ENCODE measurements at regions not wholly inside any gene's neighbourhood (a gene's known extent, or its start where the extent isn't known, plus 50 kb on each side); places are given as distances from the start of the nearest gene placed in this dataset.

DNA sequence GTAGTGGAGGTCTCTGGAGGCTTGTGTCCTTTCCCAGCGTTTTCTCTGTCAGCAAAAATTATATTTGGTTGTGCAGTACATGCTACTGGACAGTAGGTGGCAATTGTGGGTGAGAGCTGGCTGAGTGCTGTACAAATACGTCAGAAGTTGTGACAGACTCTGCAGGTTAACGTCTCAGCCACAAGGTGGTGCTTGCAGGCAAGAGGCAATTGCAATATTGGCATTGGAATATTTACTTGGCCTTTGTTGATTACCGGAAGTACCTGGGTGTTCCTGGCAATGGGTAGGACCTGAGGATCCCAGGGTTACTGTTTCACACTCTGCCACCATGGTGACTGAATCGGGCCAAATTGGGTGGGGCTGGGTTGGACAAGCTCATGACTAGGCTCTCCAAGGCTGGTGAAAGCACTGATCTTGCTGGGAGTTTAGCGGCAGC lies 333.9 kb upstream of the LMO3 start:
- TF ChIP-seq, protein P1, sequence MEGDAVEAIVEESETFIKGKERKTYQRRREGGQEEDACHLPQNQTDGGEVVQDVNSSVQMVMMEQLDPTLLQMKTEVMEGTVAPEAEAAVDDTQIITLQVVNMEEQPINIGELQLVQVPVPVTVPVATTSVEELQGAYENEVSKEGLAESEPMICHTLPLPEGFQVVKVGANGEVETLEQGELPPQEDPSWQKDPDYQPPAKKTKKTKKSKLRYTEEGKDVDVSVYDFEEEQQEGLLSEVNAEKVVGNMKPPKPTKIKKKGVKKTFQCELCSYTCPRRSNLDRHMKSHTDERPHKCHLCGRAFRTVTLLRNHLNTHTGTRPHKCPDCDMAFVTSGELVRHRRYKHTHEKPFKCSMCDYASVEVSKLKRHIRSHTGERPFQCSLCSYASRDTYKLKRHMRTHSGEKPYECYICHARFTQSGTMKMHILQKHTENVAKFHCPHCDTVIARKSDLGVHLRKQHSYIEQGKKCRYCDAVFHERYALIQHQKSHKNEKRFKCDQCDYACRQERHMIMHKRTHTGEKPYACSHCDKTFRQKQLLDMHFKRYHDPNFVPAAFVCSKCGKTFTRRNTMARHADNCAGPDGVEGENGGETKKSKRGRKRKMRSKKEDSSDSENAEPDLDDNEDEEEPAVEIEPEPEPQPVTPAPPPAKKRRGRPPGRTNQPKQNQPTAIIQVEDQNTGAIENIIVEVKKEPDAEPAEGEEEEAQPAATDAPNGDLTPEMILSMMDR (IDR thresholded peaks at IDR 0.05; ENCODE audit: poor library complexity, severe bottlenecking): peak; percentile 30
- no peak for TF ChIP-seq EZH2 (IDR thresholded peaks at IDR 0.05; ENCODE audit: borderline replicate concordance, insufficient read depth, low read length, poor library complexity, severe bottlenecking)
- Histone ChIP-seq H3K9ac (ENCODE audit: low read length) (no peak overlapping the region), H3K79me2 (replicated peaks; ENCODE audit: insufficient read depth, low read length) (no peaks in the 10 kb centered on the region), H3K9me3 (ENCODE audit: low read length) (peaks cover 5% of the 10 kb centered on the region), H2AFZ (ENCODE audit: low read depth, low read length) (no peak overlapping the region), H3F3A (ENCODE audit: insufficient read depth, low read length, poor library complexity, severe bottlenecking) (no peaks in the 10 kb centered on the region), H3K27ac (ENCODE audit: low read length) (no peak overlapping the region), H3K36me3 (ENCODE audit: insufficient read depth, low read length) (no peaks in the 10 kb centered on the region), H3K27me3 (ENCODE audit: insufficient read depth, low read depth, low read length) (no peaks in the 10 kb centered on the region), H3K4me3 (ENCODE audit: low read length) (no peak overlapping the region), H3K4me2 (ENCODE audit: low read length) (no peak overlapping the region), H4K20me1 (ENCODE audit: insufficient read depth) (no peaks in the 10 kb centered on the region), H3K9me2 (ENCODE audit: insufficient read depth, low read length) (no peaks in the 10 kb centered on the region)

DNA sequence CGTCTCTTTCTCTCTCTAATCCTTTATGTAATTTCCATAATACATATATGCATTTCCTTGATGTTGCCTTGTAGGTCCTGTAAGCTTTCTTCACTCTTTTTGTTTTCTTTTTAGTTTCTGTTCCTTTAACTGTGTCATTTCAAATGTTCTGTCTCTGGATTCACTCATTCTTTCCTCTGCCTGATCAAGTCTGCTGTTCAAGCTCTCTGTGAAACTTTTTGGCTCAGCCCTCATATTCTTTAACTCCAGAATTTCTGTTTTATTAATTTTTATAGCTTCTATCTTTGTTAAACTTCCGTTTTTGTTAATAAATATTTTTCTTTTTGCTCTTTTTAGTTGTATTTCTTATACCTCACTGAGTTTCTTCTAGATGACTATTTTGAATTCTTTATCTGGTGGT lies 321.3 kb upstream of the LMO3 start:
- no peak overlapping the region for H3K27ac ChIP-seq (ENCODE audit: low read length)
- H3K36me3 ChIP-seq (ENCODE audit: insufficient read depth, low read length): no peaks in the 10 kb centered on the region
- no peak overlapping the region for H3K4me3 ChIP-seq (ENCODE audit: low read length)
- no peaks in the 10 kb centered on the region for H3F3A ChIP-seq (ENCODE audit: insufficient read depth, low read length, poor library complexity, severe bottlenecking)
- no peaks in the 10 kb centered on the region for H4K20me1 ChIP-seq (ENCODE audit: insufficient read depth)
- H3K9me3 ChIP-seq (ENCODE audit: low read length): no peaks in the 10 kb centered on the region
- no peak overlapping the region for H3K4me2 ChIP-seq (ENCODE audit: low read length)
- H3K9ac ChIP-seq (ENCODE audit: low read length): no peak overlapping the region
- H3K27me3 ChIP-seq (ENCODE audit: insufficient read depth, low read depth, low read length): no peaks in the 10 kb centered on the region
- no peaks in the 10 kb centered on the region for H3K9me2 ChIP-seq (ENCODE audit: insufficient read depth, low read length)
- no peak overlapping the region for H2AFZ ChIP-seq (ENCODE audit: low read depth, low read length)
- TF ChIP-seq, protein P2, sequence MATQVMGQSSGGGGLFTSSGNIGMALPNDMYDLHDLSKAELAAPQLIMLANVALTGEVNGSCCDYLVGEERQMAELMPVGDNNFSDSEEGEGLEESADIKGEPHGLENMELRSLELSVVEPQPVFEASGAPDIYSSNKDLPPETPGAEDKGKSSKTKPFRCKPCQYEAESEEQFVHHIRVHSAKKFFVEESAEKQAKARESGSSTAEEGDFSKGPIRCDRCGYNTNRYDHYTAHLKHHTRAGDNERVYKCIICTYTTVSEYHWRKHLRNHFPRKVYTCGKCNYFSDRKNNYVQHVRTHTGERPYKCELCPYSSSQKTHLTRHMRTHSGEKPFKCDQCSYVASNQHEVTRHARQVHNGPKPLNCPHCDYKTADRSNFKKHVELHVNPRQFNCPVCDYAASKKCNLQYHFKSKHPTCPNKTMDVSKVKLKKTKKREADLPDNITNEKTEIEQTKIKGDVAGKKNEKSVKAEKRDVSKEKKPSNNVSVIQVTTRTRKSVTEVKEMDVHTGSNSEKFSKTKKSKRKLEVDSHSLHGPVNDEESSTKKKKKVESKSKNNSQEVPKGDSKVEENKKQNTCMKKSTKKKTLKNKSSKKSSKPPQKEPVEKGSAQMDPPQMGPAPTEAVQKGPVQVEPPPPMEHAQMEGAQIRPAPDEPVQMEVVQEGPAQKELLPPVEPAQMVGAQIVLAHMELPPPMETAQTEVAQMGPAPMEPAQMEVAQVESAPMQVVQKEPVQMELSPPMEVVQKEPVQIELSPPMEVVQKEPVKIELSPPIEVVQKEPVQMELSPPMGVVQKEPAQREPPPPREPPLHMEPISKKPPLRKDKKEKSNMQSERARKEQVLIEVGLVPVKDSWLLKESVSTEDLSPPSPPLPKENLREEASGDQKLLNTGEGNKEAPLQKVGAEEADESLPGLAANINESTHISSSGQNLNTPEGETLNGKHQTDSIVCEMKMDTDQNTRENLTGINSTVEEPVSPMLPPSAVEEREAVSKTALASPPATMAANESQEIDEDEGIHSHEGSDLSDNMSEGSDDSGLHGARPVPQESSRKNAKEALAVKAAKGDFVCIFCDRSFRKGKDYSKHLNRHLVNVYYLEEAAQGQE (IDR thresholded peaks at IDR 0.05; ENCODE audit: borderline replicate concordance): no peak
- TF ChIP-seq RAD21 (conservative IDR thresholded peaks at IDR 0.05) (no peak), EZH2 (IDR thresholded peaks at IDR 0.05; ENCODE audit: borderline replicate concordance, insufficient read depth, low read length, poor library complexity, severe bottlenecking) (no peak), MXI1 (conservative IDR thresholded peaks at IDR 0.05; ENCODE audit: poor library complexity, severe bottlenecking) (no peak), TAF1 (IDR thresholded peaks at IDR 0.05; ENCODE audit: low read depth) (no peak), EP300 (conservative IDR thresholded peaks at IDR 0.05; ENCODE audit: poor library complexity, severe bottlenecking) (no peak), SMC3 (conservative IDR thresholded peaks at IDR 0.05; ENCODE audit: poor library complexity) (no peak), POLR2AphosphoS5 (IDR thresholded peaks at IDR 0.05) (no peak)
- TF ChIP-seq, protein P1 (IDR thresholded peaks at IDR 0.05; ENCODE audit: poor library complexity, severe bottlenecking): no peak
- no peaks in the 10 kb centered on the region for H3K79me2 ChIP-seq (replicated peaks; ENCODE audit: insufficient read depth, low read length)

All from neural cell (in vitro differentiated cells).